SK-N-SH treated with all-trans-retinoic acid at 6 μM for 48 hours (cell line): ENCODE measurements at regions not wholly inside any gene's neighbourhood (a gene's known extent, or its start where the extent isn't known, plus 50 kb on each side); places are given as distances from the start of the nearest gene placed in this dataset.
A peak's percentile ranks its signal among the peaks of the same experiment; 100 is the strongest.

Experiments used
- ATAC-seq: fragments of 200-7000 bp; cut with Tn5 transposase; 3 replicates; pipeline ENCODE4 v1.9.1; 2020; ENCODE audit warnings: mild to moderate bottlenecking, moderate library complexity
- ARNTL ChIP-seq: fragments of 450-650 bp; formaldehyde crosslinking; IDR thresholded peaks from 2 replicates; pipeline ENCODE4 v1.5.0; 2020; ENCODE audit warnings: low read depth, mild to moderate bottlenecking, moderate library complexity, borderline replicate concordance
- BACH2 ChIP-seq: fragments of 250-450 bp; sonication (Bioruptor Pico); IDR thresholded peaks from 2 replicates; pipeline ENCODE4 v1.9.0; 2021; ENCODE audit warnings: mild to moderate bottlenecking, borderline replicate concordance
- CREB5 ChIP-seq: fragments of 250-450 bp; sonication (Bioruptor Pico); IDR thresholded peaks from 2 replicates; pipeline ENCODE4 v1.5.1; 2020; ENCODE audit warnings: low read depth, mild to moderate bottlenecking, moderate library complexity
- CSRNP3 ChIP-seq: fragments of 250-450 bp; sonication (Bioruptor Pico); IDR thresholded peaks from 2 replicates; pipeline ENCODE4 v1.5.1; 2021; ENCODE audit warnings: mild to moderate bottlenecking, moderate library complexity
- ESRRG ChIP-seq: fragments of 250-450 bp; sonication (Bioruptor Pico); IDR thresholded peaks from 2 replicates; pipeline ENCODE4 v1.6.1; 2021; ENCODE audit warnings: mild to moderate bottlenecking
- GLIS3 ChIP-seq: fragments of 250-450 bp; sonication (Bioruptor Pico); IDR thresholded peaks from 2 replicates; pipeline ENCODE4 v1.5.0; 2020; ENCODE audit warnings: mild to moderate bottlenecking, moderate library complexity
- ISL1 ChIP-seq: fragments of 250-450 bp; sonication (Bioruptor Pico); IDR thresholded peaks from 2 replicates; pipeline ENCODE4 v2.1.2; 2022; ENCODE audit warnings: mild to moderate bottlenecking, moderate library complexity
- OSR1 ChIP-seq: fragments of 250-450 bp; sonication (Bioruptor Pico); IDR thresholded peaks from 2 replicates; pipeline ENCODE4 v1.8.0; 2022; ENCODE audit warnings: moderate library complexity, mild to moderate bottlenecking, inconsistent platforms
- PATZ1 ChIP-seq: fragments of 250-450 bp; sonication (Bioruptor Pico); IDR thresholded peaks from 2 replicates; pipeline ENCODE4 v1.8.0; 2020; ENCODE audit warnings: mild to moderate bottlenecking, moderate library complexity, borderline replicate concordance
- POU6F1 ChIP-seq: fragments of 250-450 bp; sonication (Bioruptor Pico); IDR thresholded peaks from 2 replicates; pipeline ENCODE4 v1.8.0; 2021; ENCODE audit warnings: low read depth, mild to moderate bottlenecking, moderate library complexity, borderline replicate concordance
- PPARA ChIP-seq: fragments of 250-450 bp; sonication (Bioruptor Pico); IDR thresholded peaks from 2 replicates; pipeline ENCODE4 v1.5.0; 2020; ENCODE audit warnings: mild to moderate bottlenecking, borderline replicate concordance
- RARB ChIP-seq: fragments of 250-450 bp; sonication (Bioruptor Pico); IDR thresholded peaks from 2 replicates; pipeline ENCODE4 v1.8.0; 2021; ENCODE audit warnings: mild to moderate bottlenecking, moderate library complexity
- TCF4 ChIP-seq: fragments of 250-450 bp; sonication (Bioruptor Pico); IDR thresholded peaks from 2 replicates; pipeline ENCODE4 v1.8.0; 2021; ENCODE audit warnings: mild to moderate bottlenecking, moderate library complexity, borderline replicate concordance
- TOX ChIP-seq: fragments of 250-450 bp; sonication (Bioruptor Pico); IDR thresholded peaks from 2 replicates; pipeline ENCODE4 v1.8.0; 2021; ENCODE audit warnings: mild to moderate bottlenecking, moderate library complexity, borderline replicate concordance
- TSHZ2 ChIP-seq: fragments of 250-450 bp; sonication (Bioruptor Pico); IDR thresholded peaks from 2 replicates; pipeline ENCODE4 v1.5.0; 2020; ENCODE audit warnings: mild to moderate bottlenecking, moderate library complexity
- ZC3H10 ChIP-seq: fragments of 250-450 bp; sonication (Bioruptor Pico); IDR thresholded peaks from 2 replicates; pipeline ENCODE4 v1.5.1; 2021; ENCODE audit warnings: mild to moderate bottlenecking, moderate library complexity
- ZFP30 ChIP-seq: fragments of 450-650 bp; formaldehyde crosslinking; IDR thresholded peaks from 2 replicates; pipeline ENCODE4 v1.5.0; 2022; ENCODE audit warnings: mild to moderate bottlenecking, moderate library complexity
- ZNF565 ChIP-seq: fragments of 450-650 bp; formaldehyde crosslinking; conservative IDR thresholded peaks from 2 replicates; pipeline ENCODE4 v1.5.0; 2020; ENCODE audit warnings: low read depth, mild to moderate bottlenecking, moderate library complexity
- ZNF8 ChIP-seq: fragments of 450-650 bp; formaldehyde crosslinking; IDR thresholded peaks from 2 replicates; pipeline ENCODE4 v1.5.0; 2020; ENCODE audit warnings: mild to moderate bottlenecking, moderate library complexity

GRCh38 chr10:29041616-29042015 is 247.3 kb upstream of the LYZL1 start:
- ATAC-seq = no peak; the same call in 2 of the 3 replicates
- TF ChIP-seq ZNF8 (CRISPR knock-in tag) = no peak
- no peak for TF ChIP-seq POU6F1 (CRISPR knock-in tag)
- TF ChIP-seq, all 23 proteins: peak for 0

- TF ChIP-seq ARNTL (CRISPR knock-in tag) = no peak
- no peak for TF ChIP-seq GLIS3 (CRISPR knock-in tag)
- TF ChIP-seq CREB5 (CRISPR knock-in tag) = no peak
- TF ChIP-seq PATZ1 = no peak
- TF ChIP-seq TOX = no peak
- no peak for TF ChIP-seq ZNF8 (CRISPR knock-in tag)
- TF ChIP-seq ESRRG = no peak
- no peak for ATAC-seq
Observed at GRCh38 chr10:29048506-29048905, 240.4 kb upstream of the LYZL1 start.

- no peak for TF ChIP-seq RARB
- TF ChIP-seq ZNF8 (CRISPR knock-in tag) = no peak
- TF ChIP-seq, all 23 proteins: peak for 0
- no peak for ATAC-seq
Observed at GRCh38 chr10:29050081-29050480, 238.8 kb upstream of the LYZL1 start.

- ATAC-seq = no peak
- TF ChIP-seq ZFP30 (no peak), ISL1 (CRISPR knock-in tag) (no peak)
Observed at GRCh38 chr10:29055101-29055500, 233.8 kb upstream of the LYZL1 start.

GRCh38 chr10:29056729-29057128 is 232.1 kb upstream of the LYZL1 start:
- ATAC-seq = no peak; the same call in 2 of the 3 replicates
- no peak for TF ChIP-seq ZC3H10 (CRISPR knock-in tag)
- no peak for TF ChIP-seq PPARA (CRISPR knock-in tag)
- TF ChIP-seq CSRNP3 = no peak
- no peak for TF ChIP-seq CREB5 (CRISPR knock-in tag)
- TF ChIP-seq PATZ1 = no peak
- TF ChIP-seq TCF4 (CRISPR knock-in tag) = peak; percentile 93
- TF ChIP-seq RARB = no peak
- TF ChIP-seq OSR1 (CRISPR knock-in tag) = no peak
- no peak for TF ChIP-seq ZNF8 (CRISPR knock-in tag)
- no peak for TF ChIP-seq TOX
- TF ChIP-seq POU6F1 (CRISPR knock-in tag) = no peak
- no peak for TF ChIP-seq ZFP30
- TF ChIP-seq TSHZ2 (CRISPR knock-in tag) = peak; percentile 75
- TF ChIP-seq GLIS3 (CRISPR knock-in tag) = no peak
- no peak for TF ChIP-seq ISL1 (CRISPR knock-in tag)
- TF ChIP-seq ZNF565 = no peak
- no peak for TF ChIP-seq BACH2 (CRISPR knock-in tag)
